Right ventricle myocardium inferior (tissue), 1 donor: ENCODE measurements at regions not wholly inside any gene's neighbourhood (a gene's known extent, or its start where the extent isn't known, plus 50 kb on each side); places are given as distances from the start of the nearest gene placed in this dataset.
"Not testable (repeated sequence)": the region's sequence is repeated elsewhere in the genome, so short reads cannot be mapped to it uniquely, and the experiment has no call there.

ENCODE experiments used
- ATAC-seq: fragments of 200-7000 bp; cut with Tn5 transposase; one replicate; pipeline ENCODE4 v1.9.1; 2020; ENCODE audit warnings: mild to moderate bottlenecking, moderate library complexity
- DNase-seq: peaks from one replicate; pipeline ENCODE4 v3.0.0; 2021; ENCODE audit errors: missing footprints
- intact Hi-C: fragments of 100-400 bp; cut with DNase I; formaldehyde crosslinking; loops from one replicate; pipeline ENCODE4 v1.11.0; 2022
- donor health status: DM: no; HTN: yes; CAD: no; lungs with severe emphysema.

DNA sequence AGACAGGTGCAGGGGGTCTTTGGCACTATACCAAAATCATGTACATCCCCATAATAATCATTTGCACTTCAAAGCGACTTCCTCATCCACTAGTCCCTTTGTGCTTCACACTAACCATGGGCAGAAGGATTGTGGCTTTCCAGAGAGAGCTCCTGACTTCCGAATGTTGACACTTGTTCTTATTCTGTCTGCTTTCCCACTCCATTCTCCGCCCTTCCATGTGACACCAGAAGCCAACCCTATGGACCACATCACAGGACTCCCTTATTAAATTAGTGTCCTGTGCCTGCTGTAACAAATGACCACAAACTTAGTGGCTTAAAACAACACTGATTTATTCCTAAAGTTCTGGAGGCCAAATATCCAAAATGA lies 91.6 kb downstream of the CMC2 start:
- no peak for DNase-seq
- no peak for ATAC-seq
- intact Hi-C loops: no loop called here

GRCh38 chr16:80914379-80915078 lies 92.2 kb downstream of the CMC2 start:
- intact Hi-C loops: no loop called here
- ATAC-seq: no peak
- DNase-seq: no peak

DNA sequence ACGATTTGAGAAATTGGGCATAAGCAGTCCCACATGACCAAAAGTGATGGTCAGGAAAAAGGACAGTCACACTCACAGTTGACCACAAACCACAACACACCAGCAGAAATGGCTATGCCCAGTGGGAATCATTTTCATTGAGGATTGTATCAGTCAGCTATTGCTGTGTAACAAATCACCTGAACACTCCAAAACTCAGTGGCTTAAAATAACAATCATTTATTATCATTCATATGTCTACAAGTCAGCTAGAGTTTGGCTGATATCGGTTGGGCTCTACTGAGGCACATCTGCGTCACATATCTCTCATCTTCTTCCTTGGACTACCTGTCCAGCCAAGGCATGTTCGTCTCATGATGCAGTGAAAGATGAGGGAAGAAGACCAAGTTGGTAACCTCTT lies 93.3 kb downstream of the CMC2 start:
- ATAC-seq (no peak), DNase-seq (no peak)
- intact Hi-C loops: no loop called here

DNA sequence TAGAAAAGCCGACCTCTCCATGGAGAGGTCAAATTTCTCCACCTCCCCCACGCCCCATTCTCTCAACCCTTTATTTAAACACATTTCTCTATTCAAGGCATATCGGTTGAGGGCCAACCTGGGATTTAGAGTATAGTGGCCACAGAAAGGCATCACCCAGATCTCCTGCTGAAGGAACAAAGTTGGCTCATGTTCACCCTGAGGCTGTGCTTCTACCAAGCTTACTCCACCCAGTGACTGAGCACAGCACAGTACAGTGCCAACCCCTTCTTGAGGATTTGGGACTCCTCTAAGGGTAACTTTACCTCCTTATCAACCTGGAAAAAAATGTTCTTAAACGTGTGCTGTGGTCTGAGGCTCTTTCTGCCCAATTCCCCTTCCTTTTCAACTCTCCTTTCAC lies 94.0 kb downstream of the CMC2 start:
- DNase-seq (no peak), ATAC-seq (no peak)
- intact Hi-C loops: no loop called here

DNA sequence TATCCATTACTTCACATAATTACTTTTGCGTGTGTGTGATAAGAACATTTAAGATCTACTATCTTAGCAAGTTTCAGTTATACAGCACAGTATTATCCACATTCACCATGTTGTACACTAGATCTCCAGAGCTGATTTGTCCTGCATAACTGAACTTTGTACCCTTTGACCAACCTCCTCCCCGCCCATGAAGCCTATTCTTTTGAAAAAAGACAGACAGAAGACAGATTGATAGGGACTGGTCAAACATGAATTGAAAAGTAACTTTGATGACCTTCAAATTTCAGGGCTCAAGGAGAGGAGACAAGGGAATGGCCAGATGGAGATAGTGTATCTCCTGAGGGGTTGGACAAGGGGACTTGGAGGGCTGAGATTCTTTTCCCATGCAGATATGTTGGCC lies 96.3 kb downstream of the CMC2 start:
- DNase-seq (no peak), ATAC-seq (no peak)
- intact Hi-C loops: no loop called here

DNA sequence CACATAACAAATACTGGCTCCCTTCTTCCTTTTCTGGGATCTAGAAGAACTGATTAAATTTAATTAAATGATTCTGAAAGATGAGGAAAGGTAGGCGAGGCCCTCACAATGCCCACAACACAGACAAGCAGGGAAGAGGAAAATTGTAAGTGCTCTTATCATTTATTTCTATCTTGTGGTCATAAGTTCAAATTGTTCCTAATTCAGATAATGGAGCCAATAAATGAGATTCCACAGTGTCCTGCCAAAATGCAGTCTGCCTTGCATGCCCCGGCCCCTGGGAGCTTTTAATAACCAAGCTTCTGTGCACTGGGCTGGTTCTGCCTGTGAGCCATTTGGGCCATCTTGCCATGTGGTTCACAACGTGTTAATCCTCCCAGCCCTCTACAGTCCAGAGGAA lies 97.0 kb downstream of the CMC2 start:
- ATAC-seq: no peak
- intact Hi-C loops: no loop called here
- DNase-seq: no peak

- ATAC-seq, intact Hi-C loops: not testable (repeated sequence)
Measured at GRCh38 chr16:80906169-80906568, 100.5 kb downstream of the CMC2 start.

GRCh38 chr16:80903616-80904015 lies 99.2 kb upstream of the CDYL2 start:
- intact Hi-C loops: no loop called here
- ATAC-seq (no peak), DNase-seq (no peak)

More at GRCh38 chr16:80906169-80906568, 100.5 kb downstream of the CMC2 start:
- not testable (repeated sequence) for DNase-seq

GRCh38 chr16:80902306-80903110 lies 98.1 kb upstream of the CDYL2 start:
- DNase-seq: no peak
- ATAC-seq: no peak
- intact Hi-C loops: no loop called here

GRCh38 chr16:80900593-80900954 lies 96.2 kb upstream of the CDYL2 start:
- intact Hi-C loops: no loop called here
- DNase-seq: no peak
- ATAC-seq: no peak

- intact Hi-C loops: no loop called here
- peak; percentile 91 for DNase-seq
- peak; percentile 97 for ATAC-seq
Measured at GRCh38 chr16:80899809-80900592, 95.6 kb upstream of the CDYL2 start.

- DNase-seq (no peak), ATAC-seq (no peak)
- intact Hi-C loops: no loop called here
Measured at GRCh38 chr16:80896776-80897175, 92.4 kb upstream of the CDYL2 start.

DNA sequence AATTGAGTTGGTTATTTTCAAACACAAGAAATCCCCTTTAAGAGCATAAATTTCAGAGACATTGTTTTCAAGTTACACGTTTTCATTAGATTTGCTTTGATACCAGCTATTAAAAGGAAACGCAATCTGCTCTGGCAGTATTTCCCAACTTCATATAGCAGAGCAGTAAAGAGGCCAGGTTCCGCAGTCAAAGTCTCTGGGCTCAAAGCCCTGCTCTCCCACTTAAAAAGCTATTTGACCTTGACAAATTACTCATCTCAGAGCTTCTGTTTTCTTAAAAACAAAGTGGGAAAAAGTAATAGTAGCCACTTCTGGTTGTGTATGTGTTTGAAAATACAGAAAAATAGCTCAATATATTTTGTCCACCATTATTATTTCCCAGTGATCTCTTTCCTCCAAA lies 89.7 kb upstream of the CDYL2 start:
- DNase-seq: no peak
- ATAC-seq: no peak
- intact Hi-C loops: no loop called here

DNA sequence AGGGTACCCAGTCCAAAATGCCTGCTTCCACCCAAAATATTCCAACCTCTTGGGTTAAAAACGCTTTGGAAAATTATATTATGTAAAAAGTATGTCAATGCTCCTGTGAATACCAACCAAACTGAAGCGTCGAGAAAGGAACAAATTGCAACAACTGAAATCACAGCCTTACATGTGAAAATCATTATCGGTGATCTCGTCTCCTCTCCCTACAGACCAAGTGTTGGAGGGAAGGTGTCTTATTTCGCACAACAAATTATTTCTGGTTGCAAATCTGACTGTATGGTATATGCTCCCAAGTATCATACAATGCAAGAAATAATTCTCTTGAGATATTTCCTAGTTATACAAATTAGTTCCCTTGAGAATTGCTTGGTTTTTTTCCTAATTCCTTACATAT lies 89.3 kb upstream of the CDYL2 start:
- DNase-seq: no peak
- intact Hi-C loops: no loop called here
- no peak for ATAC-seq

DNA sequence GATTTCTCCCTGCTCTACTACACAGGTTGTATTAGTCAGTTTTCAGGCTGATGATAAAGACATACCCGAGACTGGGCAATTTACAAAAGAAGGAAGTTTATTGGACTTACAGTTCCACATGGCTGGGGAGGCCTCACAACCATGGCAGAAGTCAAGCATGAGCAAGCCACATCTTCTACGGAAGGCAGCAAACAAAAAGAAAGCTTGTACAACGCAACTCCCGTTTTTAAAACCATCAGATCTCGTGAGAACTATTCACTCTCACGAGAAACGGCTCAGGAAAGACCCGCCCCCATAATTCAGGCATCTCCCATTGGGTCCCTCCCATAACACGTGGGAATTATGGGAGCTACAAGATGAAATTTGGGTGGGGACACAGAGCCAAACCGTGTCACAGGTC lies 88.0 kb upstream of the CDYL2 start:
- ATAC-seq, DNase-seq, intact Hi-C loops: not testable (repeated sequence)

- no peak for DNase-seq
- ATAC-seq: no peak
- intact Hi-C loops: no loop called here
Measured at GRCh38 chr16:80889779-80890359, 85.5 kb upstream of the CDYL2 start.

GRCh38 chr16:80887062-80887461 lies 82.7 kb upstream of the CDYL2 start:
- DNase-seq (no peak), ATAC-seq (no peak)
- intact Hi-C loops: no loop called here

- DNase-seq (no peak), ATAC-seq (no peak)
- intact Hi-C loops: no loop called here
Measured at GRCh38 chr16:80883816-80884215, 79.4 kb upstream of the CDYL2 start.

DNA sequence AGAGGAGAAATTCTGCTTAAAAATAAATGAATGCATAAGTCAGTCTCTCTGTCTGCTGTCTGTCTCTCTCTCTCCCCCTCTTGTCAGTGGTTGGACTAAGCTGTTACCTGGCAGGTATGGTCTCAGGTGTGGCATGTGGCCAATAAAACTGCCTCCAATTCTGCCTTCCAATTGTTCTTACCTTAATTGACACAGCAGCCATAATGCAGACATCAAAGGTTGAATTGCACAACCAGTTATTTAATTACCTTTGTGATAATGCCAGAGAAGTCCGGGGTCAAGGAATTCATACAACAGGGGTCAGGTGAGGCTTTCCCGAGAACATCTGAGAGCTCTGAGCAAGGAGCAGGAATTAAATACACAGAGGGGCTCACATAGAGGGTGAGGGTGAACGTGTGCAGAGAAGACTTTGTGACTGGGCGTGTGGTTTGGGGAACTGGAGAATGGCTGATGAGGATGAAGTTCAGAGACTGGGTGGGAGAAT lies 78.8 kb upstream of the CDYL2 start:
- intact Hi-C loops: no loop called here
- DNase-seq (no peak), ATAC-seq (no peak)
